ENCODE measurements at regions not wholly inside any gene's neighbourhood (a gene's known extent, or its start where the extent isn't known, plus 50 kb on each side); places are given as distances from the start of the nearest gene placed in this dataset.
"Not testable (repeated sequence)": the region's sequence is repeated elsewhere in the genome, so short reads cannot be mapped to it uniquely, and the experiment has no call there.

DNA sequence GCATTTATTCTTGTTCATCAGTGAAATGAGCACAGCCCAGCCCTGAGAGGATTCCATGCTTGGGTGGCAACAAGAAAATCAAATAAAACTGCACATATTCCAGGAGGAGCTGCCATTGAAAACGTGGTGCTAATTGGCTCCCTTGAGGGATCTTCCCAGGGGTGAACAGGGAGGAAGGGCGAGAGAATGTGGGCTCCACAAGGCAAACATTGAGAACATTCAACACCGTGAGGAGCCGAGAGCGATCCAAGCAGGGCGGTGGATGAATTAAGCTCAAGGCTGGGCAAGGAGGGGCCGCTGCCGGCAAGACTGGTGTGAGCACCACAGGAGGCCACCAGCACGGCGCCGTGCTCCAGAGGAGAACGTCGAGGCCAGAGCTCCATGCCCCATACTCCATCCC, 166.9 kb downstream of the C16orf95 start:
- CTCF ChIA-PET = no interaction called here
- Mint-ChIP-seq H3K27ac (no peak overlapping the region), H3K9me3 (no peaks in the 10 kb centered on the region), H3K27me3 (peaks cover 7% of the 10 kb centered on the region), H3K36me3 (ENCODE audit: low read depth) (no peaks in the 10 kb centered on the region), H3K4me1 (no peaks in the 10 kb centered on the region), H3K4me3 (no peak overlapping the region)
- DNase-seq (no peak), ATAC-seq (ENCODE audit: low read depth) (no peak)
- POLR2A ChIA-PET = no interaction called here
- TF ChIP-seq, protein P1, sequence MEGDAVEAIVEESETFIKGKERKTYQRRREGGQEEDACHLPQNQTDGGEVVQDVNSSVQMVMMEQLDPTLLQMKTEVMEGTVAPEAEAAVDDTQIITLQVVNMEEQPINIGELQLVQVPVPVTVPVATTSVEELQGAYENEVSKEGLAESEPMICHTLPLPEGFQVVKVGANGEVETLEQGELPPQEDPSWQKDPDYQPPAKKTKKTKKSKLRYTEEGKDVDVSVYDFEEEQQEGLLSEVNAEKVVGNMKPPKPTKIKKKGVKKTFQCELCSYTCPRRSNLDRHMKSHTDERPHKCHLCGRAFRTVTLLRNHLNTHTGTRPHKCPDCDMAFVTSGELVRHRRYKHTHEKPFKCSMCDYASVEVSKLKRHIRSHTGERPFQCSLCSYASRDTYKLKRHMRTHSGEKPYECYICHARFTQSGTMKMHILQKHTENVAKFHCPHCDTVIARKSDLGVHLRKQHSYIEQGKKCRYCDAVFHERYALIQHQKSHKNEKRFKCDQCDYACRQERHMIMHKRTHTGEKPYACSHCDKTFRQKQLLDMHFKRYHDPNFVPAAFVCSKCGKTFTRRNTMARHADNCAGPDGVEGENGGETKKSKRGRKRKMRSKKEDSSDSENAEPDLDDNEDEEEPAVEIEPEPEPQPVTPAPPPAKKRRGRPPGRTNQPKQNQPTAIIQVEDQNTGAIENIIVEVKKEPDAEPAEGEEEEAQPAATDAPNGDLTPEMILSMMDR (IDR thresholded peaks at IDR 0.05) = no peak
- intact Hi-C loops (cut with micrococcal nuclease) = no loop called here

- CTCF ChIA-PET = no interaction called here
- intact Hi-C loops (cut with micrococcal nuclease) = no loop called here
Measured at GRCh38 chr16:87150681-87151280, 166.4 kb downstream of the C16orf95 start.

GRCh38 chr16:87152221-87152755, 164.9 kb downstream of the C16orf95 start:
- Mint-ChIP-seq H3K27ac (no peak overlapping the region), H3K36me3 (ENCODE audit: low read depth) (no peaks in the 10 kb centered on the region), H3K9me3 (no peaks in the 10 kb centered on the region), H3K4me1 (no peaks in the 10 kb centered on the region), H3K4me3 (no peak overlapping the region), H3K27me3 (peaks cover 6% of the 10 kb centered on the region)
- ChIA-PET POLR2A (no interaction called here), CTCF (no interaction called here)
- TF ChIP-seq, protein P1 (IDR thresholded peaks at IDR 0.05) = no peak
- no peak for ATAC-seq (ENCODE audit: low read depth)
- DNase-seq = no peak
- intact Hi-C loops (cut with micrococcal nuclease) = no loop called here

More at GRCh38 chr16:87150681-87151280, 166.4 kb downstream of the C16orf95 start:
- TF ChIP-seq, protein P1 (IDR thresholded peaks at IDR 0.05) = no peak
- Mint-ChIP-seq H3K27me3 (peaks cover 7% of the 10 kb centered on the region), H3K27ac (no peak overlapping the region), H3K4me1 (no peaks in the 10 kb centered on the region), H3K9me3 (no peaks in the 10 kb centered on the region), H3K36me3 (ENCODE audit: low read depth) (no peaks in the 10 kb centered on the region), H3K4me3 (no peak overlapping the region)
- DNase-seq = no peak
- POLR2A ChIA-PET = no interaction called here
- no peak for ATAC-seq (ENCODE audit: low read depth)

GRCh38 chr16:87153326-87153725, 163.9 kb downstream of the C16orf95 start:
- ATAC-seq (ENCODE audit: low read depth) = no peak

GRCh38 chr16:87155315-87155714, 161.9 kb downstream of the C16orf95 start:
- POLR2A ChIA-PET; H3K4me3 Mint-ChIP-seq; H3K36me3 Mint-ChIP-seq (ENCODE audit: low read depth); H3K27ac Mint-ChIP-seq; H3K9me3 Mint-ChIP-seq; H3K27me3 Mint-ChIP-seq; CTCF ChIA-PET; intact Hi-C loops (cut with micrococcal nuclease); H3K4me1 Mint-ChIP-seq; DNase-seq; ATAC-seq (ENCODE audit: low read depth): not testable (repeated sequence)

More at GRCh38 chr16:87153326-87153725, 163.9 kb downstream of the C16orf95 start:
- CTCF ChIA-PET = no interaction called here
- TF ChIP-seq, protein P1 (IDR thresholded peaks at IDR 0.05) = no peak
- Mint-ChIP-seq H3K27me3 (peaks cover 2% of the 10 kb centered on the region), H3K27ac (no peak overlapping the region), H3K4me1 (no peaks in the 10 kb centered on the region), H3K9me3 (no peaks in the 10 kb centered on the region), H3K36me3 (ENCODE audit: low read depth) (no peaks in the 10 kb centered on the region), H3K4me3 (no peak overlapping the region)
- POLR2A ChIA-PET = no interaction called here
- no peak for DNase-seq
- intact Hi-C loops (cut with micrococcal nuclease) = no loop called here

GRCh38 chr16:87156195-87156594, 161.0 kb downstream of the C16orf95 start:
- ATAC-seq (ENCODE audit: low read depth) = no peak
- Mint-ChIP-seq H3K36me3 (ENCODE audit: low read depth) (no peaks in the 10 kb centered on the region), H3K4me1 (no peaks in the 10 kb centered on the region), H3K27me3 (peaks cover 3% of the 10 kb centered on the region), H3K9me3 (no peaks in the 10 kb centered on the region), H3K27ac (no peak overlapping the region), H3K4me3 (no peak overlapping the region)
- intact Hi-C loops (cut with micrococcal nuclease) = no loop called here
- ChIA-PET POLR2A (no interaction called here), CTCF (no interaction called here)
- TF ChIP-seq, protein P1 (IDR thresholded peaks at IDR 0.05) = no peak
- no peak for DNase-seq

Data from activated B cell treated with CpG ODN at 0.5 μM for 24 hours (primary cell).